ENCODE measurements at regions not wholly inside any gene's neighbourhood (a gene's known extent, or its start where the extent isn't known, plus 50 kb on each side); places are given as distances from the start of the nearest gene placed in this dataset.
"Not testable (repeated sequence)": the region's sequence is repeated elsewhere in the genome, so short reads cannot be mapped to it uniquely, and the experiment has no call there.

GRCh38 chr1:101367630-101368029 is 130.8 kb downstream of the S1PR1 start:
- whole genome bisulfite sequencing, 2 donors: 78 to 85% methylated on average over 5 of the region's 5 CpGs
- intact Hi-C loops (cut with DNase I; ENCODE audit: low total_unique reads): no loop called here

GRCh38 chr1:101370488-101370887 is 133.7 kb downstream of the S1PR1 start:
- no peak for TF ChIP-seq POLR2A (IDR thresholded peaks at IDR 0.05)
- Histone ChIP-seq H3K4me1 (no peaks in the 10 kb centered on the region), H3K36me3 (ENCODE audit: low read depth, missing control alignments) (no peaks in the 10 kb centered on the region), H3K27ac (no peak overlapping the region), H3K27me3 (no peaks in the 10 kb centered on the region), H3K4me3 (no peak overlapping the region), H3K9me3 (no peaks in the 10 kb centered on the region)
- no peak for DNase-seq
- 65 to 74% methylated on average over 3 of the region's 3 CpGs for WGBS, 2 donors
- intact Hi-C loops (cut with DNase I; ENCODE audit: low total_unique reads): no loop called here

More at GRCh38 chr1:101367630-101368029, 130.8 kb downstream of the S1PR1 start:
- TF ChIP-seq, protein P1, sequence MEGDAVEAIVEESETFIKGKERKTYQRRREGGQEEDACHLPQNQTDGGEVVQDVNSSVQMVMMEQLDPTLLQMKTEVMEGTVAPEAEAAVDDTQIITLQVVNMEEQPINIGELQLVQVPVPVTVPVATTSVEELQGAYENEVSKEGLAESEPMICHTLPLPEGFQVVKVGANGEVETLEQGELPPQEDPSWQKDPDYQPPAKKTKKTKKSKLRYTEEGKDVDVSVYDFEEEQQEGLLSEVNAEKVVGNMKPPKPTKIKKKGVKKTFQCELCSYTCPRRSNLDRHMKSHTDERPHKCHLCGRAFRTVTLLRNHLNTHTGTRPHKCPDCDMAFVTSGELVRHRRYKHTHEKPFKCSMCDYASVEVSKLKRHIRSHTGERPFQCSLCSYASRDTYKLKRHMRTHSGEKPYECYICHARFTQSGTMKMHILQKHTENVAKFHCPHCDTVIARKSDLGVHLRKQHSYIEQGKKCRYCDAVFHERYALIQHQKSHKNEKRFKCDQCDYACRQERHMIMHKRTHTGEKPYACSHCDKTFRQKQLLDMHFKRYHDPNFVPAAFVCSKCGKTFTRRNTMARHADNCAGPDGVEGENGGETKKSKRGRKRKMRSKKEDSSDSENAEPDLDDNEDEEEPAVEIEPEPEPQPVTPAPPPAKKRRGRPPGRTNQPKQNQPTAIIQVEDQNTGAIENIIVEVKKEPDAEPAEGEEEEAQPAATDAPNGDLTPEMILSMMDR (IDR thresholded peaks at IDR 0.05): no peak
- no peak for TF ChIP-seq POLR2A (IDR thresholded peaks at IDR 0.05)
- no peak overlapping the region for H3K4me3 ChIP-seq
- H3K27ac ChIP-seq: no peak overlapping the region
- no peaks in the 10 kb centered on the region for H3K4me1 ChIP-seq
- H3K36me3 ChIP-seq (ENCODE audit: low read depth, missing control alignments): no peaks in the 10 kb centered on the region
- H3K27me3 ChIP-seq: no peaks in the 10 kb centered on the region
- no peak for DNase-seq
- no peaks in the 10 kb centered on the region for H3K9me3 ChIP-seq

GRCh38 chr1:101371259-101371658 is 134.4 kb downstream of the S1PR1 start:
- intact Hi-C loops (cut with DNase I; ENCODE audit: low total_unique reads): no loop called here
- no peak overlapping the region for H3K4me3 ChIP-seq
- no peak overlapping the region for H3K27ac ChIP-seq
- H3K27me3 ChIP-seq: no peaks in the 10 kb centered on the region
- TF ChIP-seq, protein P1 (IDR thresholded peaks at IDR 0.05): no peak
- TF ChIP-seq POLR2A (IDR thresholded peaks at IDR 0.05): no peak
- H3K36me3 ChIP-seq (ENCODE audit: low read depth, missing control alignments): no peaks in the 10 kb centered on the region
- peaks cover under 1% of the 10 kb centered on the region for H3K4me1 ChIP-seq
- H3K9me3 ChIP-seq: no peaks in the 10 kb centered on the region
- no peak for DNase-seq

GRCh38 chr1:101373570-101373969 is 136.8 kb downstream of the S1PR1 start:
- peaks cover 6% of the 10 kb centered on the region for H3K4me1 ChIP-seq
- no peak for DNase-seq
- TF ChIP-seq, protein P1 (IDR thresholded peaks at IDR 0.05): no peak
- TF ChIP-seq POLR2A (IDR thresholded peaks at IDR 0.05): no peak
- no peak overlapping the region for H3K27ac ChIP-seq
- H3K36me3 ChIP-seq (ENCODE audit: low read depth, missing control alignments): no peaks in the 10 kb centered on the region
- H3K4me3 ChIP-seq: no peak overlapping the region
- H3K27me3 ChIP-seq: no peaks in the 10 kb centered on the region
- intact Hi-C loops (cut with DNase I; ENCODE audit: low total_unique reads): no loop called here
- no peaks in the 10 kb centered on the region for H3K9me3 ChIP-seq

GRCh38 chr1:101375448-101375847 is 138.6 kb downstream of the S1PR1 start:
- H3K27ac ChIP-seq; H3K27me3 ChIP-seq; intact Hi-C loops (cut with DNase I; ENCODE audit: low total_unique reads); H3K4me1 ChIP-seq; H3K36me3 ChIP-seq (ENCODE audit: low read depth, missing control alignments); H3K4me3 ChIP-seq; DNase-seq; H3K9me3 ChIP-seq: not testable (repeated sequence)
- 70 to 71% methylated on average over 3 of the region's 3 CpGs for WGBS, 2 donors
